ENCODE measurements at regions not wholly inside any gene's neighbourhood (a gene's known extent, or its start where the extent isn't known, plus 50 kb on each side); places are given as distances from the start of the nearest gene placed in this dataset.

DNA sequence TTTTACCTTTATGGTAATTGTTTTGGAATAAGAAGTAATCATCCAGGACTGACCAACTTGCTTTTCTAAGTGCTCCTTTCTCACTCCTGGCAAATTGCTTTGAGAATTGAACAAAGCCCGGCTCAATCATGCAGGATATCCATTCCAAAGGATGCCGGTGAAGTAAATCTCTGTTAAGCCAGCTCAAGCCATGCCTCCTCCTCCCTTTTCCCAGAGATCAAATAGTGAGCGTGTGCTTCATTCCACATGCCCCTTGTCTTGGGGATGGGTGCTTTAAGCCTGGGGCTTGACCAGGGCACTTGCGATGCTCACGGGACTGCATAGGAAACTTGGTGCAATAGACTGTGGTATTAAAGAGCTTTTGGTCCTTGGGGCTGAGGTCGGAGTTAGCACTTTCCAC, 90.7 kb downstream of the UTP18 start:
- Histone ChIP-seq H3K27ac (ENCODE audit: low read depth) (no peak overlapping the region), H4K20me1 (replicated peaks; ENCODE audit: insufficient read depth) (no peaks in the 10 kb centered on the region), H3K4me3 (no peak overlapping the region), H3K36me3 (ENCODE audit: insufficient read depth) (no peaks in the 10 kb centered on the region), H3K9me2 (ENCODE audit: insufficient read depth) (peaks cover 14% of the 10 kb centered on the region; the same call in 1 of the 2 replicates), H2AFZ (peak overlapping the region; percentile 56; the same call in 1 of the 2 replicates), H3K27me3 (ENCODE audit: insufficient read depth) (no peaks in the 10 kb centered on the region), H3F3A (replicated peaks; ENCODE audit: low read depth) (no peaks in the 10 kb centered on the region), H3K4me1 (ENCODE audit: insufficient read depth) (no peaks in the 10 kb centered on the region; the same call in 1 of the 2 replicates), H3K4me2 (no peak overlapping the region), H3K79me2 (replicated peaks; ENCODE audit: insufficient read depth) (no peaks in the 10 kb centered on the region)
- ATAC-seq: no peak
- Mint-ChIP-seq H3K36me3 (ENCODE audit: low read depth) (no peaks in the 10 kb centered on the region), H3K27me3 (ENCODE audit: insufficient read depth, low read depth, poor library complexity) (no peaks in the 10 kb centered on the region), H3K4me3 (no peak overlapping the region), H3K27ac (no peak overlapping the region), H3K4me1 (no peaks in the 10 kb centered on the region), H3K9me3 (no peaks in the 10 kb centered on the region)
- no peak for TF ChIP-seq JUNB (IDR thresholded peaks at IDR 0.05; ENCODE audit: unreplicated experiment)
- TF ChIP-seq, protein P1, sequence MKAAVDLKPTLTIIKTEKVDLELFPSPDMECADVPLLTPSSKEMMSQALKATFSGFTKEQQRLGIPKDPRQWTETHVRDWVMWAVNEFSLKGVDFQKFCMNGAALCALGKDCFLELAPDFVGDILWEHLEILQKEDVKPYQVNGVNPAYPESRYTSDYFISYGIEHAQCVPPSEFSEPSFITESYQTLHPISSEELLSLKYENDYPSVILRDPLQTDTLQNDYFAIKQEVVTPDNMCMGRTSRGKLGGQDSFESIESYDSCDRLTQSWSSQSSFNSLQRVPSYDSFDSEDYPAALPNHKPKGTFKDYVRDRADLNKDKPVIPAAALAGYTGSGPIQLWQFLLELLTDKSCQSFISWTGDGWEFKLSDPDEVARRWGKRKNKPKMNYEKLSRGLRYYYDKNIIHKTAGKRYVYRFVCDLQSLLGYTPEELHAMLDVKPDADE (IDR thresholded peaks at IDR 0.05): no peak
- TF ChIP-seq NANOG (IDR thresholded peaks at IDR 0.05; ENCODE audit: borderline replicate concordance): no peak
- TF ChIP-seq, protein P2, sequence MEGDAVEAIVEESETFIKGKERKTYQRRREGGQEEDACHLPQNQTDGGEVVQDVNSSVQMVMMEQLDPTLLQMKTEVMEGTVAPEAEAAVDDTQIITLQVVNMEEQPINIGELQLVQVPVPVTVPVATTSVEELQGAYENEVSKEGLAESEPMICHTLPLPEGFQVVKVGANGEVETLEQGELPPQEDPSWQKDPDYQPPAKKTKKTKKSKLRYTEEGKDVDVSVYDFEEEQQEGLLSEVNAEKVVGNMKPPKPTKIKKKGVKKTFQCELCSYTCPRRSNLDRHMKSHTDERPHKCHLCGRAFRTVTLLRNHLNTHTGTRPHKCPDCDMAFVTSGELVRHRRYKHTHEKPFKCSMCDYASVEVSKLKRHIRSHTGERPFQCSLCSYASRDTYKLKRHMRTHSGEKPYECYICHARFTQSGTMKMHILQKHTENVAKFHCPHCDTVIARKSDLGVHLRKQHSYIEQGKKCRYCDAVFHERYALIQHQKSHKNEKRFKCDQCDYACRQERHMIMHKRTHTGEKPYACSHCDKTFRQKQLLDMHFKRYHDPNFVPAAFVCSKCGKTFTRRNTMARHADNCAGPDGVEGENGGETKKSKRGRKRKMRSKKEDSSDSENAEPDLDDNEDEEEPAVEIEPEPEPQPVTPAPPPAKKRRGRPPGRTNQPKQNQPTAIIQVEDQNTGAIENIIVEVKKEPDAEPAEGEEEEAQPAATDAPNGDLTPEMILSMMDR (conservative IDR thresholded peaks at IDR 0.05; ENCODE audit: low read depth in 2 of 2): no peak
- TF ChIP-seq EZH2 (IDR thresholded peaks at IDR 0.05; ENCODE audit: low read depth, unreplicated experiment): no peak
- TF ChIP-seq CREB1 (CRISPR knock-in tag; IDR thresholded peaks at IDR 0.05; ENCODE audit: low read depth): no peak
- TF ChIP-seq EZH2phosphoT487 (IDR thresholded peaks at IDR 0.05; ENCODE audit: unreplicated experiment): no peak
- TF ChIP-seq, protein P3, sequence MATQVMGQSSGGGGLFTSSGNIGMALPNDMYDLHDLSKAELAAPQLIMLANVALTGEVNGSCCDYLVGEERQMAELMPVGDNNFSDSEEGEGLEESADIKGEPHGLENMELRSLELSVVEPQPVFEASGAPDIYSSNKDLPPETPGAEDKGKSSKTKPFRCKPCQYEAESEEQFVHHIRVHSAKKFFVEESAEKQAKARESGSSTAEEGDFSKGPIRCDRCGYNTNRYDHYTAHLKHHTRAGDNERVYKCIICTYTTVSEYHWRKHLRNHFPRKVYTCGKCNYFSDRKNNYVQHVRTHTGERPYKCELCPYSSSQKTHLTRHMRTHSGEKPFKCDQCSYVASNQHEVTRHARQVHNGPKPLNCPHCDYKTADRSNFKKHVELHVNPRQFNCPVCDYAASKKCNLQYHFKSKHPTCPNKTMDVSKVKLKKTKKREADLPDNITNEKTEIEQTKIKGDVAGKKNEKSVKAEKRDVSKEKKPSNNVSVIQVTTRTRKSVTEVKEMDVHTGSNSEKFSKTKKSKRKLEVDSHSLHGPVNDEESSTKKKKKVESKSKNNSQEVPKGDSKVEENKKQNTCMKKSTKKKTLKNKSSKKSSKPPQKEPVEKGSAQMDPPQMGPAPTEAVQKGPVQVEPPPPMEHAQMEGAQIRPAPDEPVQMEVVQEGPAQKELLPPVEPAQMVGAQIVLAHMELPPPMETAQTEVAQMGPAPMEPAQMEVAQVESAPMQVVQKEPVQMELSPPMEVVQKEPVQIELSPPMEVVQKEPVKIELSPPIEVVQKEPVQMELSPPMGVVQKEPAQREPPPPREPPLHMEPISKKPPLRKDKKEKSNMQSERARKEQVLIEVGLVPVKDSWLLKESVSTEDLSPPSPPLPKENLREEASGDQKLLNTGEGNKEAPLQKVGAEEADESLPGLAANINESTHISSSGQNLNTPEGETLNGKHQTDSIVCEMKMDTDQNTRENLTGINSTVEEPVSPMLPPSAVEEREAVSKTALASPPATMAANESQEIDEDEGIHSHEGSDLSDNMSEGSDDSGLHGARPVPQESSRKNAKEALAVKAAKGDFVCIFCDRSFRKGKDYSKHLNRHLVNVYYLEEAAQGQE (IDR thresholded peaks at IDR 0.05; ENCODE audit: unreplicated experiment): no peak
- no peak for TF ChIP-seq POLR2AphosphoS5 (IDR thresholded peaks at IDR 0.05; ENCODE audit: low read depth)
- no peak for TF ChIP-seq STAT1 (IDR thresholded peaks at IDR 0.05; ENCODE audit: unreplicated experiment)
- TF ChIP-seq, protein P4, sequence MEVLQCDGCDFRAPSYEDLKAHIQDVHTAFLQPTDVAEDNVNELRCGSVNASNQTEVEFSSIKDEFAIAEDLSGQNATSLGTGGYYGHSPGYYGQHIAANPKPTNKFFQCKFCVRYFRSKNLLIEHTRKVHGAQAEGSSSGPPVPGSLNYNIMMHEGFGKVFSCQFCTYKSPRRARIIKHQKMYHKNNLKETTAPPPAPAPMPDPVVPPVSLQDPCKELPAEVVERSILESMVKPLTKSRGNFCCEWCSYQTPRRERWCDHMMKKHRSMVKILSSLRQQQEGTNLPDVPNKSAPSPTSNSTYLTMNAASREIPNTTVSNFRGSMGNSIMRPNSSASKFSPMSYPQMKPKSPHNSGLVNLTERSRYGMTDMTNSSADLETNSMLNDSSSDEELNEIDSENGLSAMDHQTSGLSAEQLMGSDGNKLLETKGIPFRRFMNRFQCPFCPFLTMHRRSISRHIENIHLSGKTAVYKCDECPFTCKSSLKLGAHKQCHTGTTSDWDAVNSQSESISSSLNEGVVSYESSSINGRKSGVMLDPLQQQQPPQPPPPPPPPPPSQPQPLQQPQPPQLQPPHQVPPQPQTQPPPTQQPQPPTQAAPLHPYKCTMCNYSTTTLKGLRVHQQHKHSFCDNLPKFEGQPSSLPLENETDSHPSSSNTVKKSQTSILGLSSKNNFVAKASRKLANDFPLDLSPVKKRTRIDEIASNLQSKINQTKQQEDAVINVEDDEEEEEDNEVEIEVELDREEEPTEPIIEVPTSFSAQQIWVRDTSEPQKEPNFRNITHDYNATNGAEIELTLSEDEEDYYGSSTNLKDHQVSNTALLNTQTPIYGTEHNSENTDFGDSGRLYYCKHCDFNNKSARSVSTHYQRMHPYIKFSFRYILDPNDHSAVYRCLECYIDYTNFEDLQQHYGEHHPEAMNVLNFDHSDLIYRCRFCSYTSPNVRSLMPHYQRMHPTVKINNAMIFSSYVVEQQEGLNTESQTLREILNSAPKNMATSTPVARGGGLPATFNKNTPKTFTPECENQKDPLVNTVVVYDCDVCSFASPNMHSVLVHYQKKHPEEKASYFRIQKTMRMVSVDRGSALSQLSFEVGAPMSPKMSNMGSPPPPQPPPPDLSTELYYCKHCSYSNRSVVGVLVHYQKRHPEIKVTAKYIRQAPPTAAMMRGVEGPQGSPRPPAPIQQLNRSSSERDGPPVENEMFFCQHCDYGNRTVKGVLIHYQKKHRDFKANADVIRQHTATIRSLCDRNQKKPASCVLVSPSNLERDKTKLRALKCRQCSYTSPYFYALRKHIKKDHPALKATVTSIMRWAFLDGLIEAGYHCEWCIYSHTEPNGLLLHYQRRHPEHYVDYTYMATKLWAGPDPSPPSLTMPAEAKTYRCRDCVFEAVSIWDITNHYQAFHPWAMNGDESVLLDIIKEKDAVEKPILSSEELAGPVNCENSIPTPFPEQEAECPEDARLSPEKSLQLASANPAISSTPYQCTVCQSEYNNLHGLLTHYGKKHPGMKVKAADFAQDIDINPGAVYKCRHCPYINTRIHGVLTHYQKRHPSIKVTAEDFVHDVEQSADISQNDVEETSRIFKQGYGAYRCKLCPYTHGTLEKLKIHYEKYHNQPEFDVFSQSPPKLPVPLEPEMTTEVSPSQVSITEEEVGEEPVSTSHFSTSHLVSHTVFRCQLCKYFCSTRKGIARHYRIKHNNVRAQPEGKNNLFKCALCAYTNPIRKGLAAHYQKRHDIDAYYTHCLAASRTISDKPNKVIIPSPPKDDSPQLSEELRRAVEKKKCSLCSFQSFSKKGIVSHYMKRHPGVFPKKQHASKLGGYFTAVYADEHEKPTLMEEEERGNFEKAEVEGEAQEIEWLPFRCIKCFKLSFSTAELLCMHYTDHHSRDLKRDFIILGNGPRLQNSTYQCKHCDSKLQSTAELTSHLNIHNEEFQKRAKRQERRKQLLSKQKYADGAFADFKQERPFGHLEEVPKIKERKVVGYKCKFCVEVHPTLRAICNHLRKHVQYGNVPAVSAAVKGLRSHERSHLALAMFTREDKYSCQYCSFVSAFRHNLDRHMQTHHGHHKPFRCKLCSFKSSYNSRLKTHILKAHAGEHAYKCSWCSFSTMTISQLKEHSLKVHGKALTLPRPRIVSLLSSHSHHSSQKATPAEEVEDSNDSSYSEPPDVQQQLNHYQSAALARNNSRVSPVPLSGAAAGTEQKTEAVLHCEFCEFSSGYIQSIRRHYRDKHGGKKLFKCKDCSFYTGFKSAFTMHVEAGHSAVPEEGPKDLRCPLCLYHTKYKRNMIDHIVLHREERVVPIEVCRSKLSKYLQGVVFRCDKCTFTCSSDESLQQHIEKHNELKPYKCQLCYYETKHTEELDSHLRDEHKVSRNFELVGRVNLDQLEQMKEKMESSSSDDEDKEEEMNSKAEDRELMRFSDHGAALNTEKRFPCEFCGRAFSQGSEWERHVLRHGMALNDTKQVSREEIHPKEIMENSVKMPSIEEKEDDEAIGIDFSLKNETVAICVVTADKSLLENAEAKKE (CRISPR knock-in tag; IDR thresholded peaks at IDR 0.05): no peak
- TF ChIP-seq ZNF114 (CRISPR knock-in tag; IDR thresholded peaks at IDR 0.05): no peak
- no peak for TF ChIP-seq ZNF331 (CRISPR knock-in tag; IDR thresholded peaks at IDR 0.05; ENCODE audit: low read depth)
- no peak for DNase-seq (ENCODE audit: low spot score)
